ENCODE measurements at regions not wholly inside any gene's neighbourhood (a gene's known extent, or its start where the extent isn't known, plus 50 kb on each side); places are given as distances from the start of the nearest gene placed in this dataset.

GRCh38 chr7:88669913-88670312, 89.6 kb upstream of the ZNF804B start:
- TF ChIP-seq, protein P1, sequence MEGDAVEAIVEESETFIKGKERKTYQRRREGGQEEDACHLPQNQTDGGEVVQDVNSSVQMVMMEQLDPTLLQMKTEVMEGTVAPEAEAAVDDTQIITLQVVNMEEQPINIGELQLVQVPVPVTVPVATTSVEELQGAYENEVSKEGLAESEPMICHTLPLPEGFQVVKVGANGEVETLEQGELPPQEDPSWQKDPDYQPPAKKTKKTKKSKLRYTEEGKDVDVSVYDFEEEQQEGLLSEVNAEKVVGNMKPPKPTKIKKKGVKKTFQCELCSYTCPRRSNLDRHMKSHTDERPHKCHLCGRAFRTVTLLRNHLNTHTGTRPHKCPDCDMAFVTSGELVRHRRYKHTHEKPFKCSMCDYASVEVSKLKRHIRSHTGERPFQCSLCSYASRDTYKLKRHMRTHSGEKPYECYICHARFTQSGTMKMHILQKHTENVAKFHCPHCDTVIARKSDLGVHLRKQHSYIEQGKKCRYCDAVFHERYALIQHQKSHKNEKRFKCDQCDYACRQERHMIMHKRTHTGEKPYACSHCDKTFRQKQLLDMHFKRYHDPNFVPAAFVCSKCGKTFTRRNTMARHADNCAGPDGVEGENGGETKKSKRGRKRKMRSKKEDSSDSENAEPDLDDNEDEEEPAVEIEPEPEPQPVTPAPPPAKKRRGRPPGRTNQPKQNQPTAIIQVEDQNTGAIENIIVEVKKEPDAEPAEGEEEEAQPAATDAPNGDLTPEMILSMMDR (IDR thresholded peaks at IDR 0.05): no peak
- Histone ChIP-seq H3K36me3 (ENCODE audit: insufficient read depth, low read length) (no peaks in the 10 kb centered on the region), H3K27me3 (ENCODE audit: control insufficient read depth in 1 of 2, insufficient read depth in 2 of 2, low read length in 2 of 2) (no peaks in the 10 kb centered on the region), H3K27ac (ENCODE audit: low read depth in 1 of 2, low read length in 2 of 2) (no peak overlapping the region), H3K9me3 (ENCODE audit: control insufficient read depth in 1 of 2, insufficient read depth in 1 of 2, low read length in 2 of 2) (peaks cover 0 to 4% of the 10 kb centered on the region in 2 experiments), H3K4me1 (ENCODE audit: insufficient read depth, low read length) (no peaks in the 10 kb centered on the region), H3K4me3 (ENCODE audit: low read length) (no peak overlapping the region)
- Mint-ChIP-seq H3K9me3 (no peaks in the 10 kb centered on the region), H3K4me3 (no peak overlapping the region), H3K36me3 (ENCODE audit: low read depth) (no peaks in the 10 kb centered on the region), H3K27me3 (no peaks in the 10 kb centered on the region), H3K27ac (no peak overlapping the region), H3K4me1 (ENCODE audit: low read depth) (no peaks in the 10 kb centered on the region)
- POLR2A ChIA-PET: no interaction called here
- DNase-seq: no peak
- ATAC-seq (ENCODE audit: poor library complexity): no peak
- intact Hi-C loops (cut with DNase I, micrococcal nuclease): no loop called here
- CTCF ChIA-PET: no interaction called here

DNA sequence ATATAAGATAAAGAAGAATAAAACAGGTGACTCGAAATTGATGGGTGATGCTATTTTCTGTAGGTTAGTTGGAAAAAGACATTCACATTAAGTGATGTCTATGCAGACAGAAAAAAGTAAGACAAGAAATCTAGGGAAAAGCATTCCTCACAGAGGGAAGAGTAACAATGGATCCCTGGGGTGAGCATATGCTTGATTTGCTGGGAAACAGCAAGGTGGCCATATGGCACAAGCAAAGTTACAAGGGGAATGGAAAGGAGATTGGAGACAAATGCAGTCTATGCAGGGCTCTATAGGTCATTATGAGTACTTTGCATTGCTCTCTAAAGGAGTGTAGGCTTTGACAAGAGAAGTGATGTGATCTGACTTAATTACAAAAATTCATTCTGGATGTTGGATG, 90.9 kb upstream of the ZNF804B start:
- no peak for ATAC-seq (ENCODE audit: poor library complexity)
- Histone ChIP-seq H3K9me3 (ENCODE audit: control insufficient read depth in 1 of 2, insufficient read depth in 1 of 2, low read length in 2 of 2) (no peaks in the 10 kb centered on the region), H3K27me3 (ENCODE audit: control insufficient read depth in 1 of 2, insufficient read depth in 2 of 2, low read length in 2 of 2) (no peaks in the 10 kb centered on the region), H3K4me3 (ENCODE audit: low read length) (no peak overlapping the region), H3K27ac (ENCODE audit: low read depth in 1 of 2, low read length in 2 of 2) (no peak overlapping the region), H3K4me1 (ENCODE audit: insufficient read depth, low read length) (no peaks in the 10 kb centered on the region), H3K36me3 (ENCODE audit: insufficient read depth, low read length) (no peaks in the 10 kb centered on the region)
- Mint-ChIP-seq H3K27ac (no peak overlapping the region), H3K4me3 (no peak overlapping the region), H3K9me3 (peaks cover 3% of the 10 kb centered on the region), H3K4me1 (ENCODE audit: low read depth) (no peaks in the 10 kb centered on the region), H3K36me3 (ENCODE audit: low read depth) (no peaks in the 10 kb centered on the region), H3K27me3 (no peaks in the 10 kb centered on the region)
- TF ChIP-seq, protein P1 (IDR thresholded peaks at IDR 0.05): no peak
- CTCF ChIA-PET: no interaction called here
- intact Hi-C loops (cut with DNase I, micrococcal nuclease): no loop called here
- no peak for DNase-seq
- POLR2A ChIA-PET: no interaction called here

- H3K9me3 ChIP-seq (ENCODE audit: control insufficient read depth in 1 of 2, insufficient read depth in 1 of 2, low read length in 2 of 2): no peaks in the 10 kb centered on the region
- no peak overlapping the region for H3K27ac Mint-ChIP-seq
- peaks cover 3% of the 10 kb centered on the region for H3K9me3 Mint-ChIP-seq
- TF ChIP-seq, protein P1 (IDR thresholded peaks at IDR 0.05): no peak
- H3K4me3 Mint-ChIP-seq: no peak overlapping the region
- no peak for DNase-seq
- ATAC-seq (ENCODE audit: poor library complexity): no peak
- no peaks in the 10 kb centered on the region for H3K36me3 ChIP-seq (ENCODE audit: insufficient read depth, low read length)
- ChIA-PET CTCF (no interaction called here), POLR2A (no interaction called here)
- no peak overlapping the region for H3K4me3 ChIP-seq (ENCODE audit: low read length)
- no peaks in the 10 kb centered on the region for H3K4me1 ChIP-seq (ENCODE audit: insufficient read depth, low read length)
- no peak overlapping the region for H3K27ac ChIP-seq (ENCODE audit: low read depth in 1 of 2, low read length in 2 of 2)
- H3K4me1 Mint-ChIP-seq (ENCODE audit: low read depth): no peaks in the 10 kb centered on the region
- H3K27me3 Mint-ChIP-seq: no peaks in the 10 kb centered on the region
- H3K36me3 Mint-ChIP-seq (ENCODE audit: low read depth): no peaks in the 10 kb centered on the region
- no peaks in the 10 kb centered on the region for H3K27me3 ChIP-seq (ENCODE audit: control insufficient read depth in 1 of 2, insufficient read depth in 2 of 2, low read length in 2 of 2)
- intact Hi-C loops (cut with DNase I, micrococcal nuclease): no loop called here
Observed at GRCh38 chr7:88666626-88667025, 92.9 kb upstream of the ZNF804B start.
